ENCODE measurements at regions not wholly inside any gene's neighbourhood (a gene's known extent, or its start where the extent isn't known, plus 50 kb on each side); places are given as distances from the start of the nearest gene placed in this dataset.

DNA sequence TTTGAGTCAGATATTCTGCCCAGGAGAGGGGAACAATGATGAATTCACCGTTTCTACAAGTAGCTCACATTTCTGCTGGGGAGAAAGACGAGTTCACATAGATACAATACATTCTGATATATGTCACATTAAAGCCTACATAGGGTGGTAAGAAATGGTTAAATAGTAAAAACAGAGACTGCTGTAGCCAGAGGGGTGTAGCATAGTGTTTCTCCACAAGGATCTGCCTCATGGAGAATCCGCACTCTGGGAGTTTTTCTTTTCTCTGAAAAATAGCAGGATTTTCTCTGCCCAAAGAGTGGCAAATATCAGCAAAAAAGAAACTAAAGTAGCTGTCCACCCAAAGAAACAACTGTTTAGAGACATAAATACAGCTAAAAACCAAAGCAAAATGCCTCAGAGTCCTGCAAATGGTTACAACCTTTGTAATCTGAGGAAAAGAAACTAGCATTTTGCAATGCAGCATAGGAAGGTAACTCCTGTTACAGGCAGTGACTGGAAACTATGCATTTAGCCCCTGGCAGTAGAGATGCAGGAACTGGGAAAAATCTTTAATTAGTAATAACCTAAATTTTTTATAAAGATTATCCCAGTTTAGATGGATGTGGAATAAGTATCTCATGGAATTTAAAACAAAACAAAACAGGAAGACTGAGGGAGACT is 1126.7 kb upstream of the ADGRL2 start:
- Histone ChIP-seq H4K20me1 (ENCODE audit: insufficient read depth, low read length) (no peaks in the 10 kb centered on the region), H3K4me2 (ENCODE audit: low read depth, low read length) (no peak overlapping the region), H2AFZ (ENCODE audit: low read length) (no peak overlapping the region), H3K79me2 (ENCODE audit: insufficient read depth, low read length) (no peaks in the 10 kb centered on the region), H3K36me3 (replicated peaks in 1 of 2; ENCODE audit: control insufficient read depth in 1 of 2, insufficient read depth in 2 of 2, low read length in 2 of 2) (no peaks in the 10 kb centered on the region), H3K9ac (ENCODE audit: insufficient read depth, low read depth, low read length) (no peak overlapping the region), H3K4me1 (ENCODE audit: insufficient read depth, low read length) (no peaks in the 10 kb centered on the region), H3K27me3 (ENCODE audit: control insufficient read depth in 1 of 2, insufficient read depth in 2 of 2, low read length in 2 of 2) (no peaks in the 10 kb centered on the region), H3K27ac (ENCODE audit: extremely low read length, insufficient read depth, low read length) (no peak overlapping the region), H3K9me3 (ENCODE audit: low read length) (peaks cover 75% of the 10 kb centered on the region), H3K4me3 (replicated peaks in 1 of 3; ENCODE audit: insufficient read depth in 1 of 3, low read depth in 2 of 3, low read length in 3 of 3) (no peak overlapping the region)
- DNase-seq (ENCODE audit: low spot score) (no peak), FAIRE-seq (no peak), ATAC-seq (no peak)
- WGBS (ENCODE audit: low lambda C conversion rate): 21% methylated on average over 3 of the region's 3 CpGs
- POLR2A ChIA-PET: no interaction called here
- CTCF ChIA-PET (ENCODE audit: low intra/inter-chr PET ratio, low total read pairs): no interaction called here
- BruUV-seq (replicated peaks): no TSS peak
- intact Hi-C loops (cut with micrococcal nuclease; ENCODE audit: unreplicated experiment) (no loop called here), in situ Hi-C loops (cut with HindIII; ENCODE audit: extremely low pct_ligation_motif_present, low pct_unique_long_range_greater_than_20kb) (no loop called here)
- no peak for TF ChIP-seq ZNF496 (CRISPR knock-in tag; IDR thresholded peaks at IDR 0.05; ENCODE audit: insufficient replicate concordance)
- no peak for TF ChIP-seq ZBTB7B (CRISPR knock-in tag; IDR thresholded peaks at IDR 0.05)
- TF ChIP-seq MBD4 (IDR thresholded peaks at IDR 0.05; ENCODE audit: borderline replicate concordance, low read length): no peak
- no peak for TF ChIP-seq NFE2L2 (IDR thresholded peaks at IDR 0.05; ENCODE audit: low read length)
- no peak for TF ChIP-seq HNF1B (CRISPR knock-in tag; IDR thresholded peaks at IDR 0.05)
- no peak for TF ChIP-seq ARNTL (CRISPR knock-in tag; IDR thresholded peaks at IDR 0.05)
- TF ChIP-seq DMTF1 (CRISPR knock-in tag; IDR thresholded peaks at IDR 0.05): no peak
- TF ChIP-seq ZXDC (CRISPR knock-in tag; IDR thresholded peaks at IDR 0.05): no peak
- no peak for TF ChIP-seq ZNF335 (CRISPR knock-in tag; IDR thresholded peaks at IDR 0.05)
- TF ChIP-seq ZNF34 (CRISPR knock-in tag; IDR thresholded peaks at IDR 0.05; ENCODE audit: borderline replicate concordance): no peak
- TF ChIP-seq TFE3 (CRISPR knock-in tag; IDR thresholded peaks at IDR 0.05): no peak
- no peak for TF ChIP-seq ZSCAN9 (CRISPR knock-in tag; IDR thresholded peaks at IDR 0.05; ENCODE audit: borderline replicate concordance)
- no peak for TF ChIP-seq JARID2 (CRISPR knock-in tag; IDR thresholded peaks at IDR 0.05; ENCODE audit: insufficient replicate concordance)

All from HepG2 (cell line).